Heart right ventricle (tissue), 16 donors: ENCODE measurements at regions not wholly inside any gene's neighbourhood (a gene's known extent, or its start where the extent isn't known, plus 50 kb on each side); places are given as distances from the start of the nearest gene placed in this dataset.

Source experiments
- ATAC-seq, 8 donors: fragments of 200-7000 bp; cut with Tn5 transposase; one replicate each; pipeline ENCODE4 v1.9.1; 2020; ENCODE audit warnings: mild to moderate bottlenecking in 8 of 8, moderate library complexity in 8 of 8, moderate number of reproducible peaks in 1 of 8
- DNase-seq, 2 donors: peaks; one replicate each; pipeline ENCODE4 v3.0.0-alpha.2; 2020
- H3K27ac ChIP-seq, 10 donors: fragments of 200-600 bp; sonication (generic) in 2 of 10; one replicate each; pipeline versions ENCODE4 v1.5.0 to v1.8.0; 2020 to 2022; ENCODE audit warnings: mild to moderate bottlenecking in 3 of 10
- H3K27me3 ChIP-seq, 7 donors: fragments of 200-600 bp; one replicate each; pipeline ENCODE4 v1.8.0; 2021 to 2022; ENCODE audit warnings: mild to moderate bottlenecking in 2 of 7
- H3K36me3 ChIP-seq, 9 donors: fragments of 200-600 bp; sonication (generic) in 1 of 9; one replicate each; pipeline versions ENCODE4 v1.5.0 to v1.8.0; 2020 to 2022; ENCODE audit warnings: mild to moderate bottlenecking in 2 of 9
- H3K4me1 ChIP-seq, 9 donors: fragments of 200-600 bp; sonication (generic) in 1 of 9; one replicate each; pipeline versions ENCODE4 v1.5.0 to v1.8.0; 2020 to 2022; ENCODE audit warnings: mild to moderate bottlenecking in 4 of 9
- H3K4me3 ChIP-seq, 10 donors: fragments of 200-600 bp; sonication (generic) in 2 of 10; one replicate each; pipeline versions ENCODE4 v1.5.0 to v1.8.0; 2020 to 2022; ENCODE audit warnings: mild to moderate bottlenecking in 7 of 10, moderate library complexity in 2 of 10
- H3K9me3 ChIP-seq, 11 donors: fragments of 200-600 bp in 10 of 11; sonication (generic) in 2 of 11; one replicate each; pipeline versions ENCODE4 v1.5.0 to v1.8.0; 2013 to 2022; ENCODE audit warnings: mild to moderate bottlenecking in 2 of 11, control low read depth in 1 of 11, moderate library complexity in 1 of 11
- WGBS, 2 donors: extraction: QIAGEN DNeasy Blood & Tissue Kit; methylation state at CpG; one replicate each; pipeline ENCODE4 v1.1.7; 2013; ENCODE audit warnings: inconsistent platforms in 1 of 2; 5-methylcytosine and 5-hydroxymethylcytosine counted together
- intact Hi-C, 10 donors: fragments of 100-400 bp; cut with DNase I; formaldehyde crosslinking; loops; one replicate each; pipeline versions ENCODE4 v1.11.1 to v1.14.2; 2022
- TF ChIP-seq, protein P1 (sequence below), 9 donors: fragments of 200-600 bp; sonication (generic) in 2 of 9; IDR thresholded peaks; one replicate each; pipeline versions ENCODE4 v1.5.0 to v1.8.0; 2021 to 2022; ENCODE audit warnings: antibody characterized with exemption in 9 of 9, mild to moderate bottlenecking in 5 of 9, moderate library complexity in 1 of 9
- donor health status: Arrhythmogenic right ventricular cardiomyopathy.
- donor health status: ischemic (EF 13 %, LVEDD 7.1; RV severe dilation, severe dysfunction).
- donor health status: healthy with polysubstance abuse.
- donor health status: DM: no; HTN: yes; CAD: no.
- donor health status: DM: no; HTN: no; CAD: no.
- donor health status: ischemic (EF 25% LVEDD 6.9; RV normal size, moderate dysfunction).
- donor health status: ischemic (EF 25% LVEDD 5.7; RV mildly dilated, moderate dysfunction).
- donor health status: healthy.
- donor health status: DM: yes; HTN: yes; CAD: no.
- donor health status: Ischemic cardiomyopathy.
- donor health status: ischemic (EF 35%, LVEDD 5.7; RV mildly dilated, moderate dysfunction).
- donor health status: nonischemic (EF 11% LVEDD 7.7; RV severe dilation, severe dysfunction).
- donor health status: DM: yes; HTN: yes; CAD: no.
- donor health status: PGD.
- donor health status: ischemic (EF 29% LVEDD 5.4; RV normal size, mild dysfunction).
- donor health status: nonischemic (EF 23%, LVEDD 6.1; RV moderate dilation, normal function).

DNA sequence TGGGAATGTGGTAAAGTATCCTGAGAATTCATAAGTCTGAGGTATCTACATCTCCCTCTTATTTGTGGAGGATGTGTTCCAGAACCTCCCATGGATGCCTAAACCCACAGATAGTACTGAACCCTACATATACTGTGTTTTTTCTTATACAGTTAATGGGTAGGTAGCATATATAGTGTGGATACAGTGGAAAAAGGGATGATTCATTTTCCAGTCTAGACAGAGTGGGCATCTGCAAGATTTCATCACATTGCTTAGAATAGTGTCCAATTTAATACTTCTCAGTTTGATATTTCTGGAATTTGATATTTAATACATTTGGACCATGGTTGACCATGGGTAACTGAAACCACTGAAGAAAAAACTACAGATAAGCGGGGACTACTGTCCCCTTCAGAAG, 155.0 kb upstream of the ANKRD50 start:
- Histone ChIP-seq H3K27me3 (no peaks in the 10 kb centered on the region), H3K4me1 (no peaks in the 10 kb centered on the region), H3K9me3 (no peaks in the 10 kb centered on the region), H3K4me3 (no peak overlapping the region), H3K36me3 (no peaks in the 10 kb centered on the region), H3K27ac (no peak overlapping the region)
- 97% methylated on average over 1 of the region's 1 CpG for WGBS, 2 donors
- no peak for DNase-seq
- intact Hi-C loops: no loop called here
- TF ChIP-seq, protein P1, sequence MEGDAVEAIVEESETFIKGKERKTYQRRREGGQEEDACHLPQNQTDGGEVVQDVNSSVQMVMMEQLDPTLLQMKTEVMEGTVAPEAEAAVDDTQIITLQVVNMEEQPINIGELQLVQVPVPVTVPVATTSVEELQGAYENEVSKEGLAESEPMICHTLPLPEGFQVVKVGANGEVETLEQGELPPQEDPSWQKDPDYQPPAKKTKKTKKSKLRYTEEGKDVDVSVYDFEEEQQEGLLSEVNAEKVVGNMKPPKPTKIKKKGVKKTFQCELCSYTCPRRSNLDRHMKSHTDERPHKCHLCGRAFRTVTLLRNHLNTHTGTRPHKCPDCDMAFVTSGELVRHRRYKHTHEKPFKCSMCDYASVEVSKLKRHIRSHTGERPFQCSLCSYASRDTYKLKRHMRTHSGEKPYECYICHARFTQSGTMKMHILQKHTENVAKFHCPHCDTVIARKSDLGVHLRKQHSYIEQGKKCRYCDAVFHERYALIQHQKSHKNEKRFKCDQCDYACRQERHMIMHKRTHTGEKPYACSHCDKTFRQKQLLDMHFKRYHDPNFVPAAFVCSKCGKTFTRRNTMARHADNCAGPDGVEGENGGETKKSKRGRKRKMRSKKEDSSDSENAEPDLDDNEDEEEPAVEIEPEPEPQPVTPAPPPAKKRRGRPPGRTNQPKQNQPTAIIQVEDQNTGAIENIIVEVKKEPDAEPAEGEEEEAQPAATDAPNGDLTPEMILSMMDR (IDR thresholded peaks at IDR 0.05): no peak
- ATAC-seq: no peak

DNA sequence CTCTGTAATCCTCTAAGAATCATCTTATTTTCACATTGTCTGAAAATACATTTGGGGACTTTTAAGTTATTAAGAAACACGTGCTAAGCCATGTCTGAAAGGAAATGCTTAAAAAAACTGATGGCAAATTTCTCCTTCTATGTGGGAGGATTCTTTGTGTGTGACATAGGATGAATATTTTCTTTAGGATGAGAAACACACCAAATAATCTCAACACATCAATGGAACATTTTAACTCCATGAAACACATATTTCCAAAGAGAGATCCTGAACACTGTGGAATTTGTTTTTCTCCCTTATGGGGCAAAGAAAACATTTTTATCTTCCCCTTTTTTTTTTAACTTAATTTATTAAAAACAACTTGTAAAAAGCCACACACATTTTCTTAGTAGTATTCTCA, 153.8 kb upstream of the ANKRD50 start:
- Histone ChIP-seq H3K9me3 (no peaks in the 10 kb centered on the region), H3K36me3 (no peaks in the 10 kb centered on the region), H3K27ac (no peak overlapping the region), H3K27me3 (no peaks in the 10 kb centered on the region), H3K4me3 (no peak overlapping the region), H3K4me1 (no peaks in the 10 kb centered on the region)
- DNase-seq (no peak), ATAC-seq (no peak)
- TF ChIP-seq, protein P1 (IDR thresholded peaks at IDR 0.05): no peak
- intact Hi-C loops: no loop called here
- 62 to 64% methylated on average over 1 of the region's 1 CpG for WGBS, 2 donors

DNA sequence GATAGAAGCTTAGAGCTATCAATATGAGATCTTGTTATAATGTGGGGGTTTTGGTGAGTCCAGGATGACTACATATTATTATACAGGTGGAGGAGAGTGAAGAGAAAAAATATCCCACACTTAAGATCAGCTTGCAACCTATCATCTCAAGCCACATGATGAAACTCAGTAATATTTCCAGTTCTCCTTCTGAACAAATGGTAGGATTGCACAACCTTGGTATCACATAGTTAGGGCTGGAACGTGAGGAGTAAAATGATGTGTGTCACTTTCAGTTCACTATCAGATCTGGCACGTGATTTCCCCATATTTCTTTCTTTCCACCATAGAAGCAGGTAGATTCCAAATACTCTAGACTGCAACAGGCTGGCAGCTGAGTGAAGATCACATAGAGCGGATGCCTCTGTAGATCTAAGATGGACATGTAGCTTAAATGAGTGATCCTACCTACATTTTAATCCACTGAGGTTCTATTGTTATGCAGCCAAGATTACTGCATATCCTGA, 150.6 kb upstream of the ANKRD50 start:
- intact Hi-C loops: no loop called here

DNA sequence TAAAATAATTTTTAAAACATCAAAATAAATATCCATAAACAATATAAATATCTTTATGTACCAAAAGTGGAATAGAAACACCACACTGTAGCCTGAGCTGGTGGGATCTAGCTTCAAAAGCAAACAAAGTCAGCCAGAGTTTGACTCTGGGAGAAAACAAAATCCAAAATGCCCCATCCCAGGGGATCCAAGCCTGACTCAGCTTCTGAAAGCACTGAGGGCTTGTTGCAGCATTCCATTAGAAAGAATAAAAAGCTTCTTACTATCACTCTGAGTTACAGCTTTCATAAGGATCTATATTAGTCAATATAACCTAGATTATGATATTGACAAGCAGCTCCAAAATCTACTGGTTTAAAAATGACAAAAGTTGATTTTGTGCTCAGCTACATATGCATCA, 149.7 kb upstream of the ANKRD50 start:
- Histone ChIP-seq H3K27ac (no peak overlapping the region), H3K27me3 (no peaks in the 10 kb centered on the region), H3K36me3 (no peaks in the 10 kb centered on the region), H3K9me3 (no peaks in the 10 kb centered on the region), H3K4me3 (no peak overlapping the region), H3K4me1 (no peaks in the 10 kb centered on the region)
- DNase-seq (no peak), ATAC-seq (no peak)
- TF ChIP-seq, protein P1 (IDR thresholded peaks at IDR 0.05): no peak
- intact Hi-C loops: no loop called here

More for the DNA sequence above, 150.6 kb upstream of the ANKRD50 start:
- DNase-seq: no peak
- Histone ChIP-seq H3K4me1 (no peaks in the 10 kb centered on the region), H3K27me3 (no peaks in the 10 kb centered on the region), H3K36me3 (no peaks in the 10 kb centered on the region), H3K27ac (no peak overlapping the region), H3K9me3 (no peaks in the 10 kb centered on the region), H3K4me3 (no peak overlapping the region)
- TF ChIP-seq, protein P1 (IDR thresholded peaks at IDR 0.05): no peak
- 79 to 84% methylated on average over 3 of the region's 3 CpGs for WGBS, 2 donors
- no peak for ATAC-seq
